Left ventricle myocardium superior (tissue), 1 donor: ENCODE measurements at regions not wholly inside any gene's neighbourhood (a gene's known extent, or its start where the extent isn't known, plus 50 kb on each side); places are given as distances from the start of the nearest gene placed in this dataset.

ENCODE experiments used
- ATAC-seq: fragments of 200-7000 bp; cut with Tn5 transposase; one replicate; pipeline ENCODE4 v1.9.1; 2020; ENCODE audit warnings: mild to moderate bottlenecking, moderate library complexity
- DNase-seq: peaks from one replicate; pipeline ENCODE4 v3.0.0-alpha.2; 2020
- intact Hi-C: fragments of 100-400 bp; cut with micrococcal nuclease; formaldehyde crosslinking; loops from one replicate; pipeline ENCODE4 v1.11.0; 2022
- donor health status: DM: no; HTN: yes; CAD: no; lungs with severe emphysema.

- ATAC-seq = no peak
- intact Hi-C loops = no loop called here
- DNase-seq = no peak
Measured at GRCh38 chr9:99322299-99322698, 100.2 kb downstream of the SEC61B start.

- no peak for ATAC-seq
- DNase-seq = no peak
- intact Hi-C loops = no loop called here
Measured at GRCh38 chr9:99326112-99326916, 104.2 kb downstream of the SEC61B start.

GRCh38 chr9:99326917-99327189 is 104.8 kb downstream of the SEC61B start:
- intact Hi-C loops = no loop called here
- no peak for DNase-seq
- ATAC-seq = no peak

GRCh38 chr9:99327667-99328066 is 105.6 kb downstream of the SEC61B start:
- no peak for DNase-seq
- intact Hi-C loops = no loop called here
- ATAC-seq = no peak

- no peak for ATAC-seq
- intact Hi-C loops = no loop called here
- DNase-seq = no peak
Measured at GRCh38 chr9:99335280-99335679, 113.2 kb downstream of the SEC61B start.

- intact Hi-C loops = no loop called here
- ATAC-seq (peak; percentile 88), DNase-seq (no peak)
Measured at GRCh38 chr9:99336005-99336404, 113.9 kb downstream of the SEC61B start.

GRCh38 chr9:99336531-99336930 is 114.4 kb downstream of the SEC61B start:
- intact Hi-C loops = no loop called here
- DNase-seq = no peak
- no peak for ATAC-seq

GRCh38 chr9:99340281-99340680 is 118.2 kb downstream of the SEC61B start:
- ATAC-seq (no peak), DNase-seq (no peak)
- intact Hi-C loops = no loop called here

GRCh38 chr9:99341686-99342085 is 119.6 kb downstream of the SEC61B start:
- no peak for ATAC-seq
- DNase-seq = no peak
- intact Hi-C loops = no loop called here

- no peak for ATAC-seq
- intact Hi-C loops = no loop called here
- DNase-seq = no peak
Measured at GRCh38 chr9:99345451-99345850, 123.4 kb downstream of the SEC61B start.

- intact Hi-C loops = no loop called here
- DNase-seq (no peak), ATAC-seq (no peak)
Measured at GRCh38 chr9:99345942-99346341, 123.9 kb downstream of the SEC61B start.

- intact Hi-C loops = no loop called here
- DNase-seq = no peak
- no peak for ATAC-seq
Measured at GRCh38 chr9:99347568-99347967, 125.5 kb downstream of the SEC61B start.

- DNase-seq = no peak
- ATAC-seq = no peak
- intact Hi-C loops = no loop called here
Measured at GRCh38 chr9:99348289-99348688, 126.2 kb downstream of the SEC61B start.

GRCh38 chr9:99349870-99350269 is 127.8 kb downstream of the SEC61B start:
- intact Hi-C loops = no loop called here
- ATAC-seq (no peak), DNase-seq (no peak)

- ATAC-seq = no peak
- DNase-seq = no peak
- intact Hi-C loops = no loop called here
Measured at GRCh38 chr9:99350461-99350860, 128.4 kb downstream of the SEC61B start.

- ATAC-seq (no peak), DNase-seq (no peak)
- intact Hi-C loops = no loop called here
Measured at GRCh38 chr9:99351647-99352046, 129.6 kb downstream of the SEC61B start.

GRCh38 chr9:99352826-99353225 is 130.7 kb downstream of the SEC61B start:
- intact Hi-C loops = no loop called here
- no peak for DNase-seq
- no peak for ATAC-seq

- ATAC-seq (no peak), DNase-seq (no peak)
- intact Hi-C loops = no loop called here
Measured at GRCh38 chr9:99353408-99353807, 131.3 kb downstream of the SEC61B start.

- intact Hi-C loops = no loop called here
- no peak for DNase-seq
- no peak for ATAC-seq
Measured at GRCh38 chr9:99354104-99354503, 132.0 kb downstream of the SEC61B start.

GRCh38 chr9:99356512-99356971 is 134.5 kb downstream of the SEC61B start:
- DNase-seq (peak; percentile 78), ATAC-seq (peak; percentile 73)
- intact Hi-C loops = loop anchor here (5.0 kb wide), 1 partner anchor 466 kb away; the partner anchor contains the start of gene NR4A3

- DNase-seq (peak; percentile 73), ATAC-seq (peak; percentile 86)
- intact Hi-C loops = loop anchor here (5.0 kb wide), 1 partner anchor 465 kb away; the partner anchor contains the start of gene NR4A3
Measured at GRCh38 chr9:99357575-99357974, 135.5 kb downstream of the SEC61B start.
